PC-9 (cell line): ENCODE measurements at regions not wholly inside any gene's neighbourhood (a gene's known extent, or its start where the extent isn't known, plus 50 kb on each side); places are given as distances from the start of the nearest gene placed in this dataset.

Experiments
- BruUV-seq: library from RNA; stranded (reverse); fragments of 400-500 nt; replicated peaks from 2 replicates; lab custom pipeline; 2021; lab: Mats Ljungman, UMichigan
- CTCF ChIA-PET: fragments of 300-600 bp; sonication (Branson Sonifier 250); formaldehyde crosslinking; loops from one replicate; lab custom pipeline; 2022; ENCODE audit warnings: antibody characterized with exemption; lab: Charles Lee
- POLR2A ChIA-PET: fragments of 300-600 bp; sonication (Branson Sonifier 250); formaldehyde crosslinking; loops from one replicate; lab custom pipeline; 2022; ENCODE audit warnings: antibody characterized with exemption; ENCODE audit not compliant: unreplicated experiment; lab: Charles Lee
- DNase-seq, 2 experiments: peaks; one replicate each; pipeline versions ENCODE4 v3.0.0 to v3.0.0-alpha.2; 2015 to 2022; ENCODE audit warnings: mixed read lengths in 1 of 2
- H2AFZ ChIP-seq: fragments of 200-600 bp; sonication (generic); 2 replicates; pipeline ENCODE4 v1.8.1; 2017; ENCODE audit warnings: antibody characterized with exemption
- H3F3A ChIP-seq: fragments of 200-600 bp; sonication (generic); 2 replicates; pipeline ENCODE4 v1.8.1; 2017; ENCODE audit warnings: antibody characterized with exemption, mild to moderate bottlenecking, low read depth; ENCODE audit not compliant: insufficient read depth
- H3K27ac ChIP-seq: fragments of 200-600 bp; sonication (generic); 2 replicates; pipeline ENCODE4 v1.6.1; 2016; ENCODE audit warnings: mixed run types
- H3K27me3 ChIP-seq: fragments of 200-600 bp; sonication (generic); 2 replicates; pipeline ENCODE4 v1.6.1; 2016; ENCODE audit warnings: low read depth, mixed run types; ENCODE audit not compliant: insufficient read depth
- H3K36me3 ChIP-seq: fragments of 200-600 bp; sonication (generic); 2 replicates; pipeline ENCODE4 v1.6.1; 2016; ENCODE audit warnings: low read depth, mixed run types
- H3K4me1 ChIP-seq: fragments of 200-600 bp; sonication (generic); replicated peaks from 2 replicates; pipeline ENCODE4 v1.6.1; 2016; ENCODE audit warnings: mixed run types; ENCODE audit not compliant: insufficient read depth
- H3K4me2 ChIP-seq: fragments of 200-600 bp; sonication (generic); 2 replicates; pipeline ENCODE4 v1.6.1; 2017; ENCODE audit warnings: mixed run types
- H3K4me3 ChIP-seq: fragments of 200-600 bp; sonication (generic); 2 replicates; pipeline ENCODE4 v1.6.1; 2016; ENCODE audit warnings: mixed run types
- H3K79me2 ChIP-seq: fragments of 200-600 bp; sonication (generic); 2 replicates; pipeline ENCODE4 v1.6.1; 2017; ENCODE audit warnings: low read depth, mixed run types
- H3K9me2 ChIP-seq: fragments of 200-600 bp; sonication (generic); 2 replicates; pipeline ENCODE4 v1.8.1; 2017; ENCODE audit warnings: mild to moderate bottlenecking; ENCODE audit not compliant: insufficient read depth
- H3K9me3 ChIP-seq: fragments of 200-600 bp; sonication (generic); 2 replicates; pipeline ENCODE4 v1.8.1; 2016; ENCODE audit warnings: low read depth; ENCODE audit not compliant: insufficient read depth
- H4K20me1 ChIP-seq: fragments of 200-600 bp; sonication (generic); 2 replicates; pipeline ENCODE4 v1.8.1; 2017; ENCODE audit not compliant: insufficient read depth
- EZH2 ChIP-seq: fragments of 200-600 bp; sonication (generic); IDR thresholded peaks from 2 replicates; pipeline ENCODE4 v1.8.0; 2017; ENCODE audit warnings: antibody characterized with exemption, low read depth
- intact Hi-C: fragments of 100-400 bp; cut with micrococcal nuclease; formaldehyde crosslinking; loops from one replicate; pipeline ENCODE4 v1.10.0; 2022; ENCODE audit not compliant: unreplicated experiment
- TF ChIP-seq, protein P1 (sequence below): fragments of 200-600 bp; sonication (generic); conservative IDR thresholded peaks from 2 replicates; pipeline ENCODE4 v1.6.1; 2017; ENCODE audit warnings: mixed run types, antibody characterized with exemption, mild to moderate bottlenecking, moderate library complexity

DNA sequence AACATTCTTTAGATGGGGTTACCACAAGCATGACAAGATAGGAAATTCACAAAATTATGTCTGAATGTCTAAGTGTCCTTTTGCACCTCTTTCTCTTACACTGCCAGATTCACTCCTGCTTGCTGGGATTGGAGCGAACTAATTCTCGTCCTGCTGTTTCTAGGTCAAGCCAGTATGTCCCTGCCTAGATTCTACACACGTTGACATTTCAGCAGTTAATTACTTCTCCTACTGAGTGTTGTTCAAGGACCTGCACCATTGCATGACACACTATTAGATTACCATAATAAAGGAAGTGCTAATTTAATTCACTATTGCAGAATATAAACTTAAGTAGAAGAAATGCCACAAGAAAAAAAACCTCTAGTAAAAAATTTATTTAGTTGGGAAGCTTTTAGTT lies 1911.7 kb downstream of the PCDH7 start:
- Histone ChIP-seq H3K79me2 (no peaks in the 10 kb centered on the region), H4K20me1 (no peaks in the 10 kb centered on the region), H2AFZ (no peak overlapping the region), H3K4me3 (no peak overlapping the region), H3K27ac (no peak overlapping the region), H3F3A (no peaks in the 10 kb centered on the region), H3K36me3 (no peaks in the 10 kb centered on the region), H3K9me3 (no peaks in the 10 kb centered on the region), H3K9me2 (no peaks in the 10 kb centered on the region), H3K27me3 (no peaks in the 10 kb centered on the region), H3K4me2 (no peak overlapping the region), H3K4me1 (no peaks in the 10 kb centered on the region)
- DNase-seq, result no peak
- no TSS peak for BruUV-seq
- ChIA-PET POLR2A (no interaction called here), CTCF (no interaction called here)
- intact Hi-C loops, result no loop called here
- no peak for TF ChIP-seq EZH2
- TF ChIP-seq, protein P1, sequence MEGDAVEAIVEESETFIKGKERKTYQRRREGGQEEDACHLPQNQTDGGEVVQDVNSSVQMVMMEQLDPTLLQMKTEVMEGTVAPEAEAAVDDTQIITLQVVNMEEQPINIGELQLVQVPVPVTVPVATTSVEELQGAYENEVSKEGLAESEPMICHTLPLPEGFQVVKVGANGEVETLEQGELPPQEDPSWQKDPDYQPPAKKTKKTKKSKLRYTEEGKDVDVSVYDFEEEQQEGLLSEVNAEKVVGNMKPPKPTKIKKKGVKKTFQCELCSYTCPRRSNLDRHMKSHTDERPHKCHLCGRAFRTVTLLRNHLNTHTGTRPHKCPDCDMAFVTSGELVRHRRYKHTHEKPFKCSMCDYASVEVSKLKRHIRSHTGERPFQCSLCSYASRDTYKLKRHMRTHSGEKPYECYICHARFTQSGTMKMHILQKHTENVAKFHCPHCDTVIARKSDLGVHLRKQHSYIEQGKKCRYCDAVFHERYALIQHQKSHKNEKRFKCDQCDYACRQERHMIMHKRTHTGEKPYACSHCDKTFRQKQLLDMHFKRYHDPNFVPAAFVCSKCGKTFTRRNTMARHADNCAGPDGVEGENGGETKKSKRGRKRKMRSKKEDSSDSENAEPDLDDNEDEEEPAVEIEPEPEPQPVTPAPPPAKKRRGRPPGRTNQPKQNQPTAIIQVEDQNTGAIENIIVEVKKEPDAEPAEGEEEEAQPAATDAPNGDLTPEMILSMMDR, result no peak

DNA sequence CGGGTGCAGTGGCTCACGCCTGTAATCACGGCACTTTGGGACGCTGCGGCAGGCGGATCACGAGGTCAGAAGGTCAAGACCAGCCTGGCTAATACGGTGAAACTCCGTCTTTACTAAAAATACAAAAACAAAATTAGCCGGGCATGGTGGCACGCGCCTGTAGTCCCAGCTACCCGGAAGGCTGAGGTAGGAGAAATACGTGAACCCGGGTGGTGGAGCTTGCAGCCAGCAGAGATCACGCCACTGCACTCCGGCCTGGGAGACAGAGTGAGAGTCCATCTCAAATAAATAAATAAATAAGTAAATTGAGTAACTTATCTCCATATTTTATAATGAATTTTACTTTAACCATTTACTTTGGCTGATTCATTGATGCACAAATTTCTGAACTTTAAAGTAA lies 1913.3 kb downstream of the PCDH7 start:
- ChIA-PET POLR2A (no interaction called here), CTCF (no interaction called here)
- TF ChIP-seq, protein P1, result no peak
- no peak for TF ChIP-seq EZH2
- Histone ChIP-seq H3K27me3 (no peaks in the 10 kb centered on the region), H3K27ac (no peak overlapping the region), H3K36me3 (no peaks in the 10 kb centered on the region), H3K79me2 (no peaks in the 10 kb centered on the region), H3F3A (no peaks in the 10 kb centered on the region), H3K4me3 (no peak overlapping the region), H2AFZ (no peak overlapping the region), H3K4me2 (no peak overlapping the region), H4K20me1 (no peaks in the 10 kb centered on the region), H3K9me2 (no peaks in the 10 kb centered on the region), H3K4me1 (no peaks in the 10 kb centered on the region), H3K9me3 (no peaks in the 10 kb centered on the region)
- BruUV-seq, result no TSS peak
- intact Hi-C loops, result no loop called here
- DNase-seq, result no peak

DNA sequence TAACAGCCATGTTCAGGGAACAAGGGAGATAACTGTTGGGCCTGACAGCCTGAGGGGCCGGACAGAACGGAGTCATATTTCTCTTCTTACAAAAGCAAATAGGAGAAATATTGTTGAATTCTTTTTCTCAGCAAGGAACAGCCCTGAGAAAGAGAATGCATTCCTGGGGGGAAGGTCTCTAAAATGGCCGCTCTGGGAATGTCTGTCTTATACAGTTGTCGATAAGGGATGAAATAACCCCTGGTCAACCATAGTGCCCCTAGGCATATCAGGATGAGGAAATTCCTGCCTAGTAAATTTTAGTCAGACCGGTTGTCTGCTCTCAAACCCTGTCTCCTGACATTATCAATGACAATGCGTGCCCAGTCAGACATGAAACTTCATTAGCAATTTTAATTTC lies 1925.5 kb downstream of the PCDH7 start:
- H3K36me3 ChIP-seq, result no peaks in the 10 kb centered on the region
- no peak for TF ChIP-seq EZH2
- TF ChIP-seq, protein P1, result no peak
- no peak overlapping the region for H3K4me2 ChIP-seq
- intact Hi-C loops, result no loop called here
- no peaks in the 10 kb centered on the region for H3K27me3 ChIP-seq
- CTCF ChIA-PET, result no interaction called here
- H3K79me2 ChIP-seq, result no peaks in the 10 kb centered on the region
- no peak overlapping the region for H3K27ac ChIP-seq
- H4K20me1 ChIP-seq, result no peaks in the 10 kb centered on the region
- DNase-seq, result no peak
- no peaks in the 10 kb centered on the region for H3F3A ChIP-seq
- no peaks in the 10 kb centered on the region for H3K9me3 ChIP-seq
- no peaks in the 10 kb centered on the region for H3K9me2 ChIP-seq
- no peak overlapping the region for H3K4me3 ChIP-seq
- BruUV-seq, result no TSS peak
- H3K4me1 ChIP-seq, result no peaks in the 10 kb centered on the region
- POLR2A ChIA-PET, result no interaction called here
- H2AFZ ChIP-seq, result no peak overlapping the region
